ENCODE measurements at regions not wholly inside any gene's neighbourhood (a gene's known extent, or its start where the extent isn't known, plus 50 kb on each side); places are given as distances from the start of the nearest gene placed in this dataset.

GRCh38 chr3:69456631-69457030 is 70.7 kb upstream of the FRMD4B start:
- no peak for DNase-seq (ENCODE audit: low read depth)
- no peak for TF ChIP-seq CTCF (IDR thresholded peaks at IDR 0.05; ENCODE audit: low read depth, low read length, missing control alignments)
- H3K4me3 ChIP-seq (ENCODE audit: low read depth, low read length), result no peak overlapping the region

GRCh38 chr3:69454204-69454787 is 68.4 kb upstream of the FRMD4B start:
- DNase-seq (ENCODE audit: low read depth), result no peak
- no peak for TF ChIP-seq CTCF (IDR thresholded peaks at IDR 0.05; ENCODE audit: low read depth, low read length, missing control alignments)
- H3K4me3 ChIP-seq (ENCODE audit: low read depth, low read length), result no peak overlapping the region

- H3K4me3 ChIP-seq (ENCODE audit: low read depth, low read length), result no peak overlapping the region
- no peak for TF ChIP-seq CTCF (IDR thresholded peaks at IDR 0.05; ENCODE audit: low read depth, low read length, missing control alignments)
- no peak for DNase-seq (ENCODE audit: low read depth)
Observed at GRCh38 chr3:69452295-69452694, 66.4 kb upstream of the FRMD4B start.

GRCh38 chr3:69451594-69451993 is 65.7 kb upstream of the FRMD4B start:
- H3K4me3 ChIP-seq (ENCODE audit: low read depth, low read length), result no peak overlapping the region
- no peak for DNase-seq (ENCODE audit: low read depth)
- peak; percentile 19 for TF ChIP-seq CTCF (IDR thresholded peaks at IDR 0.05; ENCODE audit: low read depth, low read length, missing control alignments)

GRCh38 chr3:69448877-69449276 is 63.0 kb upstream of the FRMD4B start:
- no peak for DNase-seq (ENCODE audit: low read depth)
- H3K4me3 ChIP-seq (ENCODE audit: low read depth, low read length), result no peak overlapping the region
- TF ChIP-seq CTCF (IDR thresholded peaks at IDR 0.05; ENCODE audit: low read depth, low read length, missing control alignments), result no peak

- no peak for DNase-seq (ENCODE audit: low read depth)
- no peak overlapping the region for H3K4me3 ChIP-seq (ENCODE audit: low read depth, low read length)
- TF ChIP-seq CTCF (IDR thresholded peaks at IDR 0.05; ENCODE audit: low read depth, low read length, missing control alignments), result no peak
Observed at GRCh38 chr3:69446402-69447072, 60.6 kb upstream of the FRMD4B start.

- no peak for TF ChIP-seq CTCF (IDR thresholded peaks at IDR 0.05; ENCODE audit: low read depth, low read length, missing control alignments)
- no peak for DNase-seq (ENCODE audit: low read depth)
- no peak overlapping the region for H3K4me3 ChIP-seq (ENCODE audit: low read depth, low read length)
Observed at GRCh38 chr3:69445498-69445897, 59.6 kb upstream of the FRMD4B start.

Data from GM12864 (cell line).